NB4 (cell line): ENCODE measurements at regions not wholly inside any gene's neighbourhood (a gene's known extent, or its start where the extent isn't known, plus 50 kb on each side); places are given as distances from the start of the nearest gene placed in this dataset.

Experiments used
- MYC ChIP-seq: IDR thresholded peaks from 2 replicates; pipeline ENCODE4 v1.6.1; 2011; ENCODE audit warnings: low read depth, low read length
- POLR2A ChIP-seq: IDR thresholded peaks from 2 replicates; pipeline ENCODE4 v1.6.1; 2011; ENCODE audit warnings: mild to moderate bottlenecking; ENCODE audit not compliant: insufficient read length; ENCODE audit errors: extremely low read depth
- TF ChIP-seq, protein P1 (sequence below): IDR thresholded peaks from one replicate; pipeline ENCODE4 v1.5.1; 2012; ENCODE audit warnings: low read depth, low read length
- TF ChIP-seq, protein P2 (sequence below): IDR thresholded peaks from 2 replicates; pipeline ENCODE4 v1.6.1; 2011; ENCODE audit warnings: low read depth, low read length

DNA sequence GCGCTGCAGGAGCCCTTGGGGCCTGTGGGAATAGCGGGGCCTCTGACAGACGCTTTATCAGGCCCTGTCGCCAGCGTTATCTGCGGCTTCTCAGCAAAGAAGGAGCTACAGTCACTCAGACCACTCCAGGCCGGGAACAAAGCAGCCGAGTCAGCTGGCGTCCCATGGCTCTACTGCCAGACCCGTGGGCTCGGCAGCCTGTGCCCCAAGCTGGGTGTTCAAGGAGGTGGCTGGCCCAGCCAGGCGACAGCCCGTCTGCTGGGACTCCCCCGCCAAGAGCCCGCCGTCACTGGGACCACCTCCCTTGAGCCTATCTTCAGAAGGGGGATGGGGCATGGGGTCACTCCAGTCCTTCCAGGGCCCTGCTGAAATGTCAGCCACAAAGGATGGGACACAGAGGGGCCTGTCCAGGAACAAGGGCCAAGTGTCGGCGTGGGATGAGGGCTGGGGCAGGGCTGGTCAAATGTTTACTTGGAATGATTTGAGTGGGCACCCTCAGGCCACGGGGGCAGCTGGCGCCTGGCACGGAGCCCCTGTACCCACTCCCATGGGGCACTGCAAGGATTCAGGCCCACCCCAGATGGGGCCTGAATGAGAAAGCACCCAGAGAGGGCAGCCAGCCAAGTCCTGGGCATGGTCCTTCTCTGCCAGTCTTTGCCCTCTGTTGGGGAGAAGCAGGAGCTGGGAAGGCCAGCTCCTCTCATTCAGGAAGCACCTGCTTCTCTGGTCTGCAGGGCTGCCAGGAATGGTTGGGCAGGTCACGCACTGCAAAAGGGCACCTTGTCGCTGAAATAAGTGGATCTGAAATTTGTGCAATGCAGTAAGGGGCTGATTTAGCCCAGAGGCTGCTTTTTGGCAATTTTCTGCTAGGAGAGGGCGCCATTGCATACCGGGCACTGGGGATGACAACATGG, 148.3 kb downstream of the SMAD6 start:
- TF ChIP-seq, protein P1, sequence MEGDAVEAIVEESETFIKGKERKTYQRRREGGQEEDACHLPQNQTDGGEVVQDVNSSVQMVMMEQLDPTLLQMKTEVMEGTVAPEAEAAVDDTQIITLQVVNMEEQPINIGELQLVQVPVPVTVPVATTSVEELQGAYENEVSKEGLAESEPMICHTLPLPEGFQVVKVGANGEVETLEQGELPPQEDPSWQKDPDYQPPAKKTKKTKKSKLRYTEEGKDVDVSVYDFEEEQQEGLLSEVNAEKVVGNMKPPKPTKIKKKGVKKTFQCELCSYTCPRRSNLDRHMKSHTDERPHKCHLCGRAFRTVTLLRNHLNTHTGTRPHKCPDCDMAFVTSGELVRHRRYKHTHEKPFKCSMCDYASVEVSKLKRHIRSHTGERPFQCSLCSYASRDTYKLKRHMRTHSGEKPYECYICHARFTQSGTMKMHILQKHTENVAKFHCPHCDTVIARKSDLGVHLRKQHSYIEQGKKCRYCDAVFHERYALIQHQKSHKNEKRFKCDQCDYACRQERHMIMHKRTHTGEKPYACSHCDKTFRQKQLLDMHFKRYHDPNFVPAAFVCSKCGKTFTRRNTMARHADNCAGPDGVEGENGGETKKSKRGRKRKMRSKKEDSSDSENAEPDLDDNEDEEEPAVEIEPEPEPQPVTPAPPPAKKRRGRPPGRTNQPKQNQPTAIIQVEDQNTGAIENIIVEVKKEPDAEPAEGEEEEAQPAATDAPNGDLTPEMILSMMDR, result no peak
- TF ChIP-seq POLR2A (no peak), MYC (no peak)
- TF ChIP-seq, protein P2, sequence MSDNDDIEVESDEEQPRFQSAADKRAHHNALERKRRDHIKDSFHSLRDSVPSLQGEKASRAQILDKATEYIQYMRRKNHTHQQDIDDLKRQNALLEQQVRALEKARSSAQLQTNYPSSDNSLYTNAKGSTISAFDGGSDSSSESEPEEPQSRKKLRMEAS, result no peak
